DOHH2 (cell line): ENCODE measurements at regions not wholly inside any gene's neighbourhood (a gene's known extent, or its start where the extent isn't known, plus 50 kb on each side); places are given as distances from the start of the nearest gene placed in this dataset.

Experiments used
- EZH2phosphoT487 ChIP-seq: fragments of 200-600 bp; sonication (generic); IDR thresholded peaks from 2 replicates; pipeline ENCODE4 v1.6.1; 2017; ENCODE audit warnings: borderline replicate concordance, mild to moderate bottlenecking, antibody characterized with exemption, low read length, moderate library complexity, mixed read lengths
- TF ChIP-seq, protein P1 (sequence below): fragments of 200-600 bp; sonication (generic); IDR thresholded peaks from one replicate; pipeline ENCODE4 v1.5.1; 2014; ENCODE audit warnings: antibody characterized with exemption, mild to moderate bottlenecking, low read depth, low read length; ENCODE audit not compliant: poor library complexity, severe bottlenecking

GRCh38 chr5:85549229-85549628, 1068.5 kb upstream of the COX7C start:
- TF ChIP-seq, protein P1, sequence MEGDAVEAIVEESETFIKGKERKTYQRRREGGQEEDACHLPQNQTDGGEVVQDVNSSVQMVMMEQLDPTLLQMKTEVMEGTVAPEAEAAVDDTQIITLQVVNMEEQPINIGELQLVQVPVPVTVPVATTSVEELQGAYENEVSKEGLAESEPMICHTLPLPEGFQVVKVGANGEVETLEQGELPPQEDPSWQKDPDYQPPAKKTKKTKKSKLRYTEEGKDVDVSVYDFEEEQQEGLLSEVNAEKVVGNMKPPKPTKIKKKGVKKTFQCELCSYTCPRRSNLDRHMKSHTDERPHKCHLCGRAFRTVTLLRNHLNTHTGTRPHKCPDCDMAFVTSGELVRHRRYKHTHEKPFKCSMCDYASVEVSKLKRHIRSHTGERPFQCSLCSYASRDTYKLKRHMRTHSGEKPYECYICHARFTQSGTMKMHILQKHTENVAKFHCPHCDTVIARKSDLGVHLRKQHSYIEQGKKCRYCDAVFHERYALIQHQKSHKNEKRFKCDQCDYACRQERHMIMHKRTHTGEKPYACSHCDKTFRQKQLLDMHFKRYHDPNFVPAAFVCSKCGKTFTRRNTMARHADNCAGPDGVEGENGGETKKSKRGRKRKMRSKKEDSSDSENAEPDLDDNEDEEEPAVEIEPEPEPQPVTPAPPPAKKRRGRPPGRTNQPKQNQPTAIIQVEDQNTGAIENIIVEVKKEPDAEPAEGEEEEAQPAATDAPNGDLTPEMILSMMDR, result no peak
- TF ChIP-seq EZH2phosphoT487, result no peak
